CD4-positive, alpha-beta T cell (primary cell): ENCODE measurements at regions not wholly inside any gene's neighbourhood (a gene's known extent, or its start where the extent isn't known, plus 50 kb on each side); places are given as distances from the start of the nearest gene placed in this dataset.

Source experiments
- ATAC-seq: fragments of 200-7000 bp; cut with Tn5 transposase; one replicate; pipeline ENCODE4 v1.10.0; 2022; ENCODE audit warnings: mild to moderate bottlenecking; ENCODE audit not compliant: poor library complexity
- CTCF ChIA-PET: fragments of 350-600 bp; sonication (Branson Sonifier 250); formaldehyde crosslinking; loops from one replicate; lab custom pipeline; 2021; ENCODE audit warnings: antibody characterized with exemption, inconsistent platforms; lab: Charles Lee
- POLR2A ChIA-PET: fragments of 350-600 bp; sonication (Branson Sonifier 250); formaldehyde crosslinking; loops from one replicate; lab custom pipeline; 2021; ENCODE audit warnings: antibody characterized with exemption, inconsistent platforms; lab: Charles Lee
- DNase-seq, 14 experiments: peaks; one replicate each; pipeline ENCODE4 v3.0.0-alpha.2; 2013 to 2020; ENCODE audit warnings: mixed read lengths in 2 of 14
- H3K27ac ChIP-seq, 2 donors: one replicate each; pipeline versions ENCODE4 v1.5.1 to v1.7.0; 2013; ENCODE audit warnings: low read length in 2 of 2, low read depth in 1 of 2, mild to moderate bottlenecking in 1 of 2
- H3K27me3 ChIP-seq, 2 experiments: 1 replicate in 1 of 2; 2 replicates in 1 of 2; pipeline versions ENCODE4 v1.6.1 to v1.7.0; 2013; ENCODE audit warnings: low read length in 2 of 2, control low read depth in 1 of 2, mild to moderate bottlenecking in 1 of 2, moderate library complexity in 1 of 2; ENCODE audit not compliant: insufficient read depth in 2 of 2, control insufficient read depth in 1 of 2
- H3K36me3 ChIP-seq: one replicate; pipeline ENCODE4 v1.6.1; 2013; ENCODE audit warnings: low read length, control low read depth; ENCODE audit not compliant: insufficient read depth
- H3K4me1 ChIP-seq: one replicate; pipeline ENCODE4 v1.6.1; 2013; ENCODE audit warnings: low read length, control low read depth; ENCODE audit not compliant: insufficient read depth
- H3K4me3 ChIP-seq: one replicate; pipeline ENCODE4 v1.5.1; 2013; ENCODE audit warnings: mild to moderate bottlenecking, low read length, moderate library complexity
- H3K9me3 ChIP-seq, 2 experiments: 1 replicate in 1 of 2; 2 replicates in 1 of 2; pipeline versions ENCODE4 v1.6.1 to v1.7.0; 2013; ENCODE audit warnings: low read length in 2 of 2, mild to moderate bottlenecking in 2 of 2, control low read depth in 1 of 2, moderate library complexity in 1 of 2; ENCODE audit not compliant: control insufficient read depth in 1 of 2, insufficient read depth in 1 of 2
- H3K27ac Mint-ChIP-seq: one replicate; pipeline ENCODE4 v1.8.0; 2020; ENCODE audit warnings: mixed read lengths
- H3K27me3 Mint-ChIP-seq: one replicate; pipeline ENCODE4 v1.8.0; 2021; ENCODE audit warnings: mixed read lengths
- H3K36me3 Mint-ChIP-seq: one replicate; pipeline ENCODE4 v1.8.0; 2021; ENCODE audit warnings: low read depth, mixed read lengths
- H3K4me1 Mint-ChIP-seq: one replicate; pipeline ENCODE4 v1.8.0; 2021; ENCODE audit warnings: low read depth, mixed read lengths
- H3K4me3 Mint-ChIP-seq: one replicate; pipeline ENCODE4 v1.8.0; 2020; ENCODE audit warnings: mild to moderate bottlenecking, mixed read lengths
- H3K9me3 Mint-ChIP-seq: one replicate; pipeline ENCODE4 v1.8.0; 2020; ENCODE audit warnings: mixed read lengths
- CTCF ChIP-seq: fragments of 200-600 bp; IDR thresholded peaks from one replicate; pipeline ENCODE4 v1.8.0; 2022; ENCODE audit warnings: antibody characterized with exemption, mild to moderate bottlenecking
- intact Hi-C, 2 experiments: fragments of 100-400 bp; cut with DNase I in 1 of 2; cut with micrococcal nuclease in 1 of 2; formaldehyde crosslinking; loops; one replicate each; pipeline versions ENCODE4 v1.15.1 to v1.9.0; 2023 to 2025; cut with DNase I, micrococcal nuclease

- DNase-seq, result no peak
- Mint-ChIP-seq H3K9me3 (no peaks in the 10 kb centered on the region), H3K4me1 (no peaks in the 10 kb centered on the region), H3K27me3 (peaks cover 18% of the 10 kb centered on the region), H3K4me3 (no peak overlapping the region), H3K36me3 (no peaks in the 10 kb centered on the region), H3K27ac (no peak overlapping the region)
- Histone ChIP-seq H3K27ac (no peak overlapping the region), H3K4me3 (no peak overlapping the region), H3K9me3 (peaks cover 0 to 56% of the 10 kb centered on the region in 2 experiments), H3K27me3 (peaks cover 0 to 1% of the 10 kb centered on the region in 2 experiments), H3K4me1 (no peaks in the 10 kb centered on the region), H3K36me3 (no peaks in the 10 kb centered on the region)
- no peak for ATAC-seq
- intact Hi-C loops, result no loop called here
- TF ChIP-seq CTCF, result no peak
- ChIA-PET POLR2A (no interaction called here), CTCF (no interaction called here)
Observed at GRCh38 chr22:48838376-48838775, 989.3 kb downstream of the BRD1 start.

GRCh38 chr22:48837341-48837935 is 990.2 kb downstream of the BRD1 start:
- Histone ChIP-seq H3K27me3 (peaks cover 0 to 2% of the 10 kb centered on the region in 2 experiments), H3K9me3 (peaks cover 0 to 49% of the 10 kb centered on the region in 2 experiments), H3K36me3 (no peaks in the 10 kb centered on the region), H3K4me3 (no peak overlapping the region), H3K4me1 (no peaks in the 10 kb centered on the region), H3K27ac (no peak overlapping the region)
- CTCF ChIA-PET, result no interaction called here
- intact Hi-C loops, result no loop called here
- Mint-ChIP-seq H3K27ac (no peak overlapping the region), H3K27me3 (peaks cover 24% of the 10 kb centered on the region), H3K4me3 (no peak overlapping the region), H3K4me1 (no peaks in the 10 kb centered on the region), H3K36me3 (no peaks in the 10 kb centered on the region), H3K9me3 (peaks cover 4% of the 10 kb centered on the region)
- POLR2A ChIA-PET, result no interaction called here
- DNase-seq, result no peak
- TF ChIP-seq CTCF, result no peak
- ATAC-seq, result no peak

- no peak for TF ChIP-seq CTCF
- Histone ChIP-seq H3K27me3 (peaks cover 0 to 2% of the 10 kb centered on the region in 2 experiments), H3K9me3 (peaks cover 0 to 47% of the 10 kb centered on the region in 2 experiments), H3K27ac (no peak overlapping the region), H3K4me1 (no peaks in the 10 kb centered on the region), H3K36me3 (no peaks in the 10 kb centered on the region), H3K4me3 (no peak overlapping the region)
- Mint-ChIP-seq H3K27me3 (peaks cover 24% of the 10 kb centered on the region), H3K36me3 (no peaks in the 10 kb centered on the region), H3K4me1 (no peaks in the 10 kb centered on the region), H3K27ac (no peak overlapping the region), H3K4me3 (no peak overlapping the region), H3K9me3 (peaks cover 4% of the 10 kb centered on the region)
- ChIA-PET CTCF (no interaction called here), POLR2A (no interaction called here)
- DNase-seq (no peak), ATAC-seq (no peak)
- intact Hi-C loops, result no loop called here
Observed at GRCh38 chr22:48836673-48837340, 990.9 kb downstream of the BRD1 start.
